Stomach (tissue), 8 donors: ENCODE measurements at regions not wholly inside any gene's neighbourhood (a gene's known extent, or its start where the extent isn't known, plus 50 kb on each side); places are given as distances from the start of the nearest gene placed in this dataset.
A peak's percentile ranks its signal among the peaks of the same experiment; 100 is the strongest.
"Not testable (repeated sequence)": the region's sequence is repeated elsewhere in the genome, so short reads cannot be mapped to it uniquely, and the experiment has no call there.

ENCODE experiments used
- DNase-seq, 2 donors: peaks; one replicate each; pipeline versions ENCODE4 v3.0.0 to v3.0.0-alpha.2; 2013 to 2019
- H3K27ac ChIP-seq, 5 donors: fragments of 200-600 bp in 4 of 5; sonication (generic) in 4 of 5; one replicate each; pipeline ENCODE4 v1.5.1; 2013 to 2019; ENCODE audit warnings: mild to moderate bottlenecking in 1 of 5, moderate library complexity in 1 of 5
- H3K27me3 ChIP-seq, 3 donors: fragments of 200-600 bp; sonication (generic); one replicate each; pipeline ENCODE4 v1.5.1; 2017 to 2019; ENCODE audit warnings: mixed run types in 1 of 3
- H3K36me3 ChIP-seq, 4 donors: fragments of 200-600 bp; sonication (generic); 1 replicate in 3 of 4; 2 replicates in 1 of 4; pipeline ENCODE4 v1.5.1; 2016 to 2019
- H3K4me1 ChIP-seq, 4 donors: fragments of 200-600 bp; sonication (generic); one replicate each; pipeline ENCODE4 v1.5.1; 2016 to 2019
- H3K4me3 ChIP-seq, 4 donors: fragments of 200-600 bp; sonication (generic) in 3 of 4; one replicate each; pipeline ENCODE4 v1.5.1; 2016 to 2019; ENCODE audit warnings: mild to moderate bottlenecking in 1 of 4
- H3K9me3 ChIP-seq, 4 donors: fragments of 200-600 bp; sonication (generic); one replicate each; pipeline ENCODE4 v1.5.1; 2016 to 2019
- CTCF ChIP-seq, 7 experiments: fragments of 450-650 bp in 4 of 7; fragments of 200-600 bp in 3 of 7; sonication (generic) in 3 of 7; IDR thresholded peaks; one replicate each; pipeline ENCODE4 v1.5.1; 2016 to 2019; ENCODE audit warnings: antibody characterized with exemption in 7 of 7, control low read depth in 2 of 7, mild to moderate bottlenecking in 1 of 7
- EP300 ChIP-seq: sonication (generic); formaldehyde crosslinking; IDR thresholded peaks from one replicate; pipeline ENCODE4 v1.6.1; 2017; ENCODE audit warnings: antibody characterized with exemption
- POLR2A ChIP-seq, 4 donors: fragments of 450-650 bp; IDR thresholded peaks; one replicate each; pipeline ENCODE4 v1.6.1; 2016; ENCODE audit warnings: antibody characterized with exemption in 4 of 4, control low read depth in 2 of 4, mild to moderate bottlenecking in 1 of 4, moderate library complexity in 1 of 4
- POLR2AphosphoS5 ChIP-seq, 3 donors: sonication (generic); formaldehyde crosslinking; IDR thresholded peaks; one replicate each; pipeline ENCODE4 v1.6.1; 2016; ENCODE audit warnings: antibody characterized with exemption in 3 of 3
- WGBS, 5 donors: extraction: QIAGEN DNeasy Blood & Tissue Kit in 3 of 5; methylation state at CpG; one replicate each; pipeline versions ENCODE4 v1.1.5 to v1.1.7; 2013 to 2018; 5-methylcytosine and 5-hydroxymethylcytosine counted together
- intact Hi-C: fragments of 100-400 bp; cut with DNase I; formaldehyde crosslinking; loops from one replicate; pipeline ENCODE4 v1.15.1; 2023; ENCODE audit warnings: low total_unique reads
- donor health status: healthy with polysubstance abuse.
- donor health status: Bipolar disorder and iron deficiency.
- donor health status: healthy.

- H3K9me3 ChIP-seq: no peaks in the 10 kb centered on the region
- no peaks in the 10 kb centered on the region for H3K36me3 ChIP-seq
- DNase-seq: no peak
- H3K4me3 ChIP-seq: no peak overlapping the region
- 85 to 93% (median 89%) methylated on average over 8 of the region's 8 CpGs for WGBS, 5 donors
- TF ChIP-seq POLR2AphosphoS5 (IDR thresholded peaks at IDR 0.05) (no peak), EP300 (no peak)
- intact Hi-C loops: no loop called here
- no peaks in the 10 kb centered on the region for H3K4me1 ChIP-seq
- H3K27me3 ChIP-seq: no peaks in the 10 kb centered on the region
- H3K27ac ChIP-seq: no peak overlapping the region
These were observed 72.0 kb upstream of the PARD3 start for GRCh38 chr10:34886906-34887642.

- Histone ChIP-seq H3K36me3 (no peaks in the 10 kb centered on the region), H3K4me1 (no peaks in the 10 kb centered on the region), H3K27me3 (no peaks in the 10 kb centered on the region), H3K9me3 (no peaks in the 10 kb centered on the region), H3K27ac (no peak overlapping the region), H3K4me3 (no peak overlapping the region)
- TF ChIP-seq POLR2A (IDR thresholded peaks at IDR 0.05) (no peak), POLR2AphosphoS5 (IDR thresholded peaks at IDR 0.05) (no peak), EP300 (no peak), CTCF (IDR thresholded peaks at IDR 0.05) (no peak)
- WGBS, 5 donors: 77 to 98% (median 89%) methylated on average over 3 of the region's 3 CpGs
- DNase-seq: no peak
- intact Hi-C loops: no loop called here
These were observed 70.8 kb upstream of the PARD3 start for GRCh38 chr10:34885898-34886297.

GRCh38 chr10:34885011-34885410 is 69.9 kb upstream of the PARD3 start:
- no peaks in the 10 kb centered on the region for H3K9me3 ChIP-seq
- DNase-seq: no peak
- TF ChIP-seq POLR2AphosphoS5 (IDR thresholded peaks at IDR 0.05) (no peak), EP300 (no peak), POLR2A (IDR thresholded peaks at IDR 0.05) (no peak), CTCF (IDR thresholded peaks at IDR 0.05) (no peak)
- H3K4me3 ChIP-seq: no peak overlapping the region
- H3K4me1 ChIP-seq: no peaks in the 10 kb centered on the region
- WGBS, 5 donors: 89 to 97% (median 91%) methylated on average over 4 of the region's 4 CpGs
- H3K27me3 ChIP-seq: no peaks in the 10 kb centered on the region
- H3K36me3 ChIP-seq: no peaks in the 10 kb centered on the region
- intact Hi-C loops: no loop called here
- no peak overlapping the region for H3K27ac ChIP-seq

GRCh38 chr10:34884272-34884952 is 69.3 kb upstream of the PARD3 start:
- intact Hi-C loops: no loop called here
- no peak for TF ChIP-seq CTCF (IDR thresholded peaks at IDR 0.05)
- Histone ChIP-seq H3K9me3 (no peaks in the 10 kb centered on the region), H3K4me3 (no peak overlapping the region), H3K27me3 (no peaks in the 10 kb centered on the region), H3K4me1 (no peaks in the 10 kb centered on the region), H3K36me3 (no peaks in the 10 kb centered on the region), H3K27ac (no peak overlapping the region)
- DNase-seq: peak in 1 of 2 donors; percentile 40
- WGBS, 5 donors: 66 to 80% (median 73%) methylated on average over 4 of the region's 4 CpGs

- intact Hi-C loops: no loop called here
- Histone ChIP-seq H3K9me3 (no peaks in the 10 kb centered on the region), H3K4me3 (no peak overlapping the region), H3K36me3 (no peaks in the 10 kb centered on the region), H3K27ac (no peak overlapping the region), H3K4me1 (no peaks in the 10 kb centered on the region), H3K27me3 (no peaks in the 10 kb centered on the region)
- no peak for DNase-seq
- WGBS, 5 donors: 75 to 90% (median 87%) methylated on average over 7 of the region's 7 CpGs
- no peak for TF ChIP-seq EP300
These were observed 65.7 kb upstream of the PARD3 start for GRCh38 chr10:34880817-34881216.

- H3K27ac ChIP-seq, H3K4me3 ChIP-seq, H3K36me3 ChIP-seq, intact Hi-C loops, H3K27me3 ChIP-seq, H3K4me1 ChIP-seq, DNase-seq, H3K9me3 ChIP-seq: not testable (repeated sequence)
- WGBS, 5 donors: 76 to 96% (median 86%) methylated on average over 1 of the region's 1 CpG
These were observed 63.6 kb upstream of the PARD3 start for GRCh38 chr10:34878651-34879050.
